WTC11 (cell line): ENCODE measurements at regions not wholly inside any gene's neighbourhood (a gene's known extent, or its start where the extent isn't known, plus 50 kb on each side); places are given as distances from the start of the nearest gene placed in this dataset.

Experiments
- ATAC-seq: fragments of 200-7000 bp; cut with Tn5 transposase; 2 replicates; pipeline ENCODE4 v1.10.0; 2021; ENCODE audit warnings: mild to moderate bottlenecking, moderate library complexity
- CTCF ChIA-PET: fragments of 300-600 bp; sonication (Branson Sonifier 250); formaldehyde crosslinking; loops from one replicate; lab custom pipeline; 2021; ENCODE audit warnings: antibody characterized with exemption; lab: Charles Lee
- POLR2A ChIA-PET: fragments of 350-600 bp; sonication (Branson Sonifier 250); formaldehyde crosslinking; loops from one replicate; lab custom pipeline; 2021; ENCODE audit warnings: antibody characterized with exemption; lab: Charles Lee
- DNase-seq: peaks from one replicate; pipeline ENCODE4 v3.0.0; 2021; ENCODE audit warnings: low spot score
- H3K27ac Mint-ChIP-seq: 2 replicates; pipeline ENCODE4 v1.8.0; 2021; ENCODE audit warnings: mixed read lengths
- H3K27me3 Mint-ChIP-seq: 2 replicates; pipeline ENCODE4 v1.8.0; 2021; ENCODE audit warnings: low read depth, mild to moderate bottlenecking, moderate library complexity, mixed read lengths
- H3K36me3 Mint-ChIP-seq: 2 replicates; pipeline ENCODE4 v1.8.0; 2021; ENCODE audit warnings: mixed read lengths
- H3K4me1 Mint-ChIP-seq: 2 replicates; pipeline ENCODE4 v1.8.0; 2022; ENCODE audit warnings: mixed read lengths
- H3K4me3 Mint-ChIP-seq: 2 replicates; pipeline ENCODE4 v1.8.0; 2021; ENCODE audit warnings: mild to moderate bottlenecking, moderate library complexity, mixed read lengths
- H3K9me3 Mint-ChIP-seq: 2 replicates; pipeline ENCODE4 v1.8.0; 2021; ENCODE audit warnings: mixed read lengths
- ATF1 ChIP-seq: sonication (generic); formaldehyde crosslinking; IDR thresholded peaks from 2 replicates; pipeline ENCODE4 v1.8.1; 2023; ENCODE audit warnings: mild to moderate bottlenecking, moderate library complexity, missing genetic modification reagents
- CREM ChIP-seq: sonication (generic); formaldehyde crosslinking; IDR thresholded peaks from 2 replicates; pipeline ENCODE4 v1.8.1; 2022; ENCODE audit warnings: mild to moderate bottlenecking, missing genetic modification reagents, moderate library complexity
- ELF4 ChIP-seq: sonication (generic); formaldehyde crosslinking; IDR thresholded peaks from 2 replicates; pipeline ENCODE4 v1.8.1; 2022; ENCODE audit warnings: low read depth, mild to moderate bottlenecking, moderate library complexity, missing genetic modification reagents
- EMX1 ChIP-seq: fragments of 250-450 bp; sonication (Bioruptor Pico); IDR thresholded peaks from 2 replicates; pipeline ENCODE4 v1.8.0; 2021; ENCODE audit warnings: mild to moderate bottlenecking
- FOXK1 ChIP-seq: sonication (generic); formaldehyde crosslinking; IDR thresholded peaks from 2 replicates; pipeline ENCODE4 v1.8.0; 2022; ENCODE audit warnings: mild to moderate bottlenecking, moderate library complexity, missing genetic modification reagents
- FOXP1 ChIP-seq: sonication (generic); formaldehyde crosslinking; IDR thresholded peaks from 2 replicates; pipeline ENCODE4 v1.8.0; 2022; ENCODE audit warnings: missing genetic modification reagents, mild to moderate bottlenecking, moderate library complexity, borderline replicate concordance
- FOXP4 ChIP-seq: sonication (generic); formaldehyde crosslinking; IDR thresholded peaks from 2 replicates; pipeline ENCODE4 v1.8.0; 2022; ENCODE audit warnings: mild to moderate bottlenecking, missing genetic modification reagents
- GRHL2 ChIP-seq: fragments of 250-450 bp; sonication (Bioruptor Pico); IDR thresholded peaks from 2 replicates; pipeline ENCODE4 v1.8.0; 2022; ENCODE audit warnings: mild to moderate bottlenecking, moderate library complexity; ENCODE audit not compliant: insufficient replicate concordance, severe bottlenecking
- IRF1 ChIP-seq: sonication (generic); formaldehyde crosslinking; IDR thresholded peaks from 2 replicates; pipeline ENCODE4 v1.8.0; 2023; ENCODE audit warnings: missing genetic modification reagents
- IRF2 ChIP-seq: sonication (generic); formaldehyde crosslinking; IDR thresholded peaks from 2 replicates; pipeline ENCODE4 v1.8.0; 2022; ENCODE audit warnings: low read depth, missing genetic modification reagents, borderline replicate concordance
- JAZF1 ChIP-seq: fragments of 250-450 bp; sonication (Bioruptor Pico); IDR thresholded peaks from 2 replicates; pipeline ENCODE4 v1.9.0; 2021; ENCODE audit warnings: moderate library complexity, mild to moderate bottlenecking, inconsistent platforms
- KAT7 ChIP-seq: sonication (generic); formaldehyde crosslinking; IDR thresholded peaks from 2 replicates; pipeline ENCODE4 v1.8.1; 2023; ENCODE audit warnings: missing genetic modification reagents, mild to moderate bottlenecking, borderline replicate concordance
- MAX ChIP-seq: sonication (generic); formaldehyde crosslinking; IDR thresholded peaks from 2 replicates; pipeline ENCODE4 v1.8.0; 2022; ENCODE audit warnings: mild to moderate bottlenecking, missing genetic modification reagents
- NR1H2 ChIP-seq: sonication (generic); formaldehyde crosslinking; IDR thresholded peaks from 2 replicates; pipeline ENCODE4 v1.9.0; 2021; ENCODE audit warnings: mild to moderate bottlenecking, moderate library complexity, missing genetic modification reagents
- NR3C1 ChIP-seq: sonication (generic); formaldehyde crosslinking; conservative IDR thresholded peaks from 2 replicates; pipeline ENCODE4 v1.8.1; 2023; ENCODE audit warnings: low read depth, mild to moderate bottlenecking, missing genetic modification reagents
- PREB ChIP-seq: sonication (generic); formaldehyde crosslinking; IDR thresholded peaks from 2 replicates; pipeline ENCODE4 v1.8.1; 2022; ENCODE audit warnings: mild to moderate bottlenecking, missing genetic modification reagents, moderate library complexity, borderline replicate concordance
- STAT6 ChIP-seq: sonication (generic); formaldehyde crosslinking; conservative IDR thresholded peaks from 2 replicates; pipeline ENCODE4 v1.8.1; 2023; ENCODE audit warnings: mild to moderate bottlenecking, low read depth, missing genetic modification reagents, moderate library complexity
- ZBTB21 ChIP-seq: sonication (generic); formaldehyde crosslinking; IDR thresholded peaks from 2 replicates; pipeline ENCODE4 v1.8.1; 2023; ENCODE audit warnings: mild to moderate bottlenecking, missing genetic modification reagents, borderline replicate concordance
- ZMAT4 ChIP-seq: fragments of 250-450 bp; sonication (Bioruptor Pico); IDR thresholded peaks from 2 replicates; pipeline ENCODE4 v1.9.0; 2021; ENCODE audit warnings: mild to moderate bottlenecking
- ZNF121 ChIP-seq: sonication (generic); formaldehyde crosslinking; IDR thresholded peaks from 2 replicates; pipeline ENCODE4 v1.8.0; 2023; ENCODE audit warnings: missing genetic modification reagents
- ZNF138 ChIP-seq: sonication (generic); formaldehyde crosslinking; conservative IDR thresholded peaks from 2 replicates; pipeline ENCODE4 v1.8.1; 2022; ENCODE audit warnings: mild to moderate bottlenecking, moderate library complexity, missing genetic modification reagents
- ZNF232 ChIP-seq: sonication (generic); formaldehyde crosslinking; IDR thresholded peaks from 2 replicates; pipeline ENCODE4 v1.8.0; 2022; ENCODE audit warnings: mild to moderate bottlenecking, missing genetic modification reagents
- ZNF263 ChIP-seq: sonication (generic); formaldehyde crosslinking; IDR thresholded peaks from 2 replicates; pipeline ENCODE4 v1.8.1; 2022; ENCODE audit warnings: low read depth, mild to moderate bottlenecking, moderate library complexity, missing genetic modification reagents
- ZNF396 ChIP-seq: fragments of 250-450 bp; sonication (Bioruptor Pico); IDR thresholded peaks from 2 replicates; pipeline ENCODE4 v1.8.0; 2021; ENCODE audit warnings: mild to moderate bottlenecking, moderate library complexity, borderline replicate concordance
- ZSCAN18 ChIP-seq: fragments of 250-450 bp; sonication (Bioruptor Pico); IDR thresholded peaks from 2 replicates; pipeline ENCODE4 v2.1.2; 2022; ENCODE audit warnings: mild to moderate bottlenecking, moderate library complexity

- TF ChIP-seq ZMAT4 (CRISPR knock-in tag) (no peak), EMX1 (no peak)
- Mint-ChIP-seq H3K27me3 (no peaks in the 10 kb centered on the region), H3K4me1 (peaks cover 4% of the 10 kb centered on the region), H3K27ac (no peak overlapping the region), H3K36me3 (no peaks in the 10 kb centered on the region), H3K9me3 (peaks cover 6% of the 10 kb centered on the region), H3K4me3 (no peak overlapping the region)
- POLR2A ChIA-PET, result no interaction called here
- ATAC-seq (no peak), DNase-seq (no peak)
- CTCF ChIA-PET, result no interaction called here
These were observed 253.6 kb upstream of the NOX3 start for GRCh38 chr6:155709262-155709661.

- Mint-ChIP-seq H3K36me3 (no peaks in the 10 kb centered on the region), H3K27me3 (no peaks in the 10 kb centered on the region), H3K27ac (no peak overlapping the region), H3K9me3 (peaks cover 15% of the 10 kb centered on the region), H3K4me1 (peaks cover 4% of the 10 kb centered on the region), H3K4me3 (no peak overlapping the region)
- ATAC-seq, result no peak
- TF ChIP-seq MAX (CRISPR knock-in tag) (no peak), FOXP1 (CRISPR knock-in tag) (no peak), ELF4 (CRISPR knock-in tag) (no peak), PREB (CRISPR knock-in tag) (no peak), FOXK1 (no peak), ZSCAN18 (CRISPR knock-in tag) (no peak), JAZF1 (no peak), NR3C1 (CRISPR knock-in tag) (no peak), CREM (no peak), ZNF138 (CRISPR knock-in tag) (no peak), ZBTB21 (CRISPR knock-in tag) (no peak), ZNF121 (CRISPR knock-in tag) (no peak), GRHL2 (CRISPR knock-in tag) (no peak), STAT6 (no peak), ZNF396 (CRISPR knock-in tag) (no peak)
- no peak for DNase-seq
- ChIA-PET CTCF (no interaction called here), POLR2A (no interaction called here)
These were observed 252.5 kb upstream of the NOX3 start for GRCh38 chr6:155708100-155708499.

GRCh38 chr6:155706806-155707205 is 251.2 kb upstream of the NOX3 start:
- ChIA-PET CTCF (no interaction called here), POLR2A (no interaction called here)
- H3K9me3 Mint-ChIP-seq, result peaks cover 15% of the 10 kb centered on the region
- H3K36me3 Mint-ChIP-seq, result no peaks in the 10 kb centered on the region
- no peak overlapping the region for H3K4me3 Mint-ChIP-seq
- DNase-seq, result no peak
- no peak for ATAC-seq
- no peaks in the 10 kb centered on the region for H3K27me3 Mint-ChIP-seq
- H3K4me1 Mint-ChIP-seq, result peaks cover 6% of the 10 kb centered on the region
- no peak for TF ChIP-seq FOXP4
- TF ChIP-seq ZNF263 (CRISPR knock-in tag), result no peak
- no peak for TF ChIP-seq IRF1 (CRISPR knock-in tag)
- TF ChIP-seq ATF1 (CRISPR knock-in tag), result no peak
- TF ChIP-seq KAT7 (CRISPR knock-in tag), result no peak
- TF ChIP-seq IRF2 (CRISPR knock-in tag), result no peak
- no peak for TF ChIP-seq NR1H2 (CRISPR knock-in tag)
- TF ChIP-seq ZNF232 (CRISPR knock-in tag), result no peak
- TF ChIP-seq, all 79 proteins: peak for 0
- H3K27ac Mint-ChIP-seq, result no peak overlapping the region
